ENCODE measurements at regions not wholly inside any gene's neighbourhood (a gene's known extent, or its start where the extent isn't known, plus 50 kb on each side); places are given as distances from the start of the nearest gene placed in this dataset.

DNA sequence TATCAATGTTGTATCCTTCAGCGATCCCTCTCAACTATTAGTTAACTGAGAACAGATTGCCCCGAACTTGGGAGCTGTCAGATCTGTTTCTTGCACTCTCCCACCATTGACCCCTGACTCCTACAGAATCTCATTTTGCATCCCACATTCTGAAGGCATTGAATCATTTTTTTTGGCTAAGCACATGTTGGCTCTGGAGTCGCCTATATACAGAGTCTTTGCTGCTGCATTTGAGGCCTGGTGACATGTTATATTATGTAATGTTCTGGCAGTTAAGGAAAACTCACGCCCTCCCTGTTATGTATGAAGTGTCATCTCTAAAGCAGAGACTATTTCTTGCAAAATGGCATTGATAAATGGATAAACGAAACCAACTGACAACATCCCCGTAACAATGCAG, 159.2 kb upstream of the ITGB1 start (continued):
- no peak for TF ChIP-seq REST (IDR thresholded peaks at IDR 0.05)
- TF ChIP-seq YY1 (IDR thresholded peaks at IDR 0.05) = no peak

GRCh38 chr10:33115738-33116719, 158.0 kb upstream of the ITGB1 start:
- DNase-seq (ENCODE audit: low spot score) = no peak
- no peak overlapping the region for H3K4me3 ChIP-seq (ENCODE audit: low read depth in 1 of 3, low read length in 3 of 3)
- H3K4me1 ChIP-seq (ENCODE audit: control insufficient read depth in 4 of 4, insufficient read depth in 4 of 4, low read length in 3 of 4) = no peaks in the 10 kb centered on the region
- no peak overlapping the region for H3K9ac ChIP-seq (ENCODE audit: low read depth in 1 of 2, low read length in 2 of 2)
- H3K27me3 ChIP-seq (ENCODE audit: control insufficient read depth in 4 of 4, insufficient read depth in 4 of 4, low read length in 3 of 4) = no peaks in the 10 kb centered on the region
- no peaks in the 10 kb centered on the region for H3K36me3 ChIP-seq (ENCODE audit: control insufficient read depth in 4 of 4, insufficient read depth in 3 of 4, low read depth in 1 of 4, low read length in 3 of 4)
- 84% methylated on average over 20 of the region's 20 CpGs for WGBS
- H3K27ac ChIP-seq (ENCODE audit: low read depth in 1 of 2, low read length in 2 of 2) = no peak overlapping the region
- H3K9me3 ChIP-seq (ENCODE audit: control insufficient read depth in 4 of 4, low read length in 3 of 4) = no peaks in the 10 kb centered on the region
- TF ChIP-seq, protein P1, sequence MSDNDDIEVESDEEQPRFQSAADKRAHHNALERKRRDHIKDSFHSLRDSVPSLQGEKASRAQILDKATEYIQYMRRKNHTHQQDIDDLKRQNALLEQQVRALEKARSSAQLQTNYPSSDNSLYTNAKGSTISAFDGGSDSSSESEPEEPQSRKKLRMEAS (IDR thresholded peaks at IDR 0.05) = no peak
- TF ChIP-seq RAD21 (IDR thresholded peaks at IDR 0.05) (peak; percentile 69 to 74), GABPA (IDR thresholded peaks at IDR 0.05 in 1 of 2, conservative IDR thresholded peaks at IDR 0.05 in 1 of 2) (no peak), ZBTB33 (IDR thresholded peaks at IDR 0.05) (no peak)
- TF ChIP-seq, protein P2, sequence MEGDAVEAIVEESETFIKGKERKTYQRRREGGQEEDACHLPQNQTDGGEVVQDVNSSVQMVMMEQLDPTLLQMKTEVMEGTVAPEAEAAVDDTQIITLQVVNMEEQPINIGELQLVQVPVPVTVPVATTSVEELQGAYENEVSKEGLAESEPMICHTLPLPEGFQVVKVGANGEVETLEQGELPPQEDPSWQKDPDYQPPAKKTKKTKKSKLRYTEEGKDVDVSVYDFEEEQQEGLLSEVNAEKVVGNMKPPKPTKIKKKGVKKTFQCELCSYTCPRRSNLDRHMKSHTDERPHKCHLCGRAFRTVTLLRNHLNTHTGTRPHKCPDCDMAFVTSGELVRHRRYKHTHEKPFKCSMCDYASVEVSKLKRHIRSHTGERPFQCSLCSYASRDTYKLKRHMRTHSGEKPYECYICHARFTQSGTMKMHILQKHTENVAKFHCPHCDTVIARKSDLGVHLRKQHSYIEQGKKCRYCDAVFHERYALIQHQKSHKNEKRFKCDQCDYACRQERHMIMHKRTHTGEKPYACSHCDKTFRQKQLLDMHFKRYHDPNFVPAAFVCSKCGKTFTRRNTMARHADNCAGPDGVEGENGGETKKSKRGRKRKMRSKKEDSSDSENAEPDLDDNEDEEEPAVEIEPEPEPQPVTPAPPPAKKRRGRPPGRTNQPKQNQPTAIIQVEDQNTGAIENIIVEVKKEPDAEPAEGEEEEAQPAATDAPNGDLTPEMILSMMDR (IDR thresholded peaks at IDR 0.05; ENCODE audit: low read depth, low read length, missing input control) = peak; percentile 44

GRCh38 chr10:33114451-33114952, 156.5 kb upstream of the ITGB1 start:
- no peak for DNase-seq (ENCODE audit: low spot score)
- WGBS = 73% methylated on average over 5 of the region's 5 CpGs
- Histone ChIP-seq H3K9me3 (ENCODE audit: control insufficient read depth in 4 of 4, low read length in 3 of 4) (no peaks in the 10 kb centered on the region), H3K36me3 (ENCODE audit: control insufficient read depth in 4 of 4, insufficient read depth in 3 of 4, low read depth in 1 of 4, low read length in 3 of 4) (no peaks in the 10 kb centered on the region), H3K4me3 (ENCODE audit: low read depth in 1 of 3, low read length in 3 of 3) (no peak overlapping the region), H3K27ac (ENCODE audit: low read depth in 1 of 2, low read length in 2 of 2) (no peak overlapping the region), H3K9ac (ENCODE audit: low read depth in 1 of 2, low read length in 2 of 2) (no peak overlapping the region), H3K27me3 (ENCODE audit: control insufficient read depth in 4 of 4, insufficient read depth in 4 of 4, low read length in 3 of 4) (no peaks in the 10 kb centered on the region), H3K4me1 (ENCODE audit: control insufficient read depth in 4 of 4, insufficient read depth in 4 of 4, low read length in 3 of 4) (no peaks in the 10 kb centered on the region)
- no peak for TF ChIP-seq RAD21 (IDR thresholded peaks at IDR 0.05)
- TF ChIP-seq, protein P1 (IDR thresholded peaks at IDR 0.05) = no peak
- TF ChIP-seq SP1 (IDR thresholded peaks at IDR 0.05) = no peak
- TF ChIP-seq HNF4G (IDR thresholded peaks at IDR 0.05) = no peak
- TF ChIP-seq, protein P2 (IDR thresholded peaks at IDR 0.05; ENCODE audit: low read depth, low read length, missing input control) = no peak
- no peak for TF ChIP-seq REST (IDR thresholded peaks at IDR 0.05)
- TF ChIP-seq TAF1 (conservative IDR thresholded peaks at IDR 0.05) = no peak

Data from liver (tissue), 8 donors.